ENCODE measurements at regions not wholly inside any gene's neighbourhood (a gene's known extent, or its start where the extent isn't known, plus 50 kb on each side); places are given as distances from the start of the nearest gene placed in this dataset.
A peak's percentile ranks its signal among the peaks of the same experiment; 100 is the strongest.

- DNase-seq (ENCODE audit: insufficient read length, low spot score) (no peak), FAIRE-seq (no peak)
Observed at GRCh38 chr4:20575486-20575885, 124.8 kb upstream of the PACRGL start.

GRCh38 chr4:20576861-20577260 is 123.4 kb upstream of the PACRGL start:
- DNase-seq (ENCODE audit: insufficient read length, low spot score) = no peak
- FAIRE-seq = no peak

GRCh38 chr4:20577702-20578101 is 122.6 kb upstream of the PACRGL start:
- FAIRE-seq (no peak), DNase-seq (ENCODE audit: insufficient read length, low spot score) (no peak)

GRCh38 chr4:20580907-20581306 is 119.4 kb upstream of the PACRGL start:
- FAIRE-seq = no peak
- no peak for DNase-seq (ENCODE audit: insufficient read length, low spot score)

- FAIRE-seq (no peak), DNase-seq (ENCODE audit: insufficient read length, low spot score) (no peak)
Observed at GRCh38 chr4:20589436-20589835, 110.8 kb upstream of the PACRGL start.

- no peak for DNase-seq (ENCODE audit: insufficient read length, low spot score)
- no peak for FAIRE-seq
Observed at GRCh38 chr4:20590849-20591248, 109.4 kb upstream of the PACRGL start.

GRCh38 chr4:20591571-20591970 is 108.7 kb upstream of the PACRGL start:
- no peak for FAIRE-seq
- no peak for DNase-seq (ENCODE audit: insufficient read length, low spot score)

GRCh38 chr4:20592013-20592412 is 108.2 kb upstream of the PACRGL start:
- DNase-seq (ENCODE audit: insufficient read length, low spot score) (no peak), FAIRE-seq (no peak)

GRCh38 chr4:20592663-20593062 is 107.6 kb upstream of the PACRGL start:
- DNase-seq (ENCODE audit: insufficient read length, low spot score) (no peak), FAIRE-seq (no peak)

GRCh38 chr4:20598626-20599025 is 101.6 kb upstream of the PACRGL start:
- DNase-seq (ENCODE audit: insufficient read length, low spot score) (no peak), FAIRE-seq (no peak)

- FAIRE-seq (peak; percentile 40), DNase-seq (ENCODE audit: insufficient read length, low spot score) (peak; percentile 30)
Observed at GRCh38 chr4:20603671-20604313, 96.5 kb upstream of the PACRGL start.

GRCh38 chr4:20612313-20612712 is 87.9 kb upstream of the PACRGL start:
- FAIRE-seq = no peak
- no peak for DNase-seq (ENCODE audit: insufficient read length, low spot score)

GRCh38 chr4:20614816-20615215 is 85.4 kb upstream of the PACRGL start:
- no peak for FAIRE-seq
- no peak for DNase-seq (ENCODE audit: insufficient read length, low spot score)

- peak; percentile 88 for FAIRE-seq
- DNase-seq (ENCODE audit: insufficient read length, low spot score) = peak; percentile 41
Observed at GRCh38 chr4:20615486-20616260, 84.6 kb upstream of the PACRGL start.

GRCh38 chr4:20616313-20616712 is 83.9 kb upstream of the PACRGL start:
- FAIRE-seq = no peak
- no peak for DNase-seq (ENCODE audit: insufficient read length, low spot score)

- FAIRE-seq = no peak
- no peak for DNase-seq (ENCODE audit: insufficient read length, low spot score)
Observed at GRCh38 chr4:20616848-20617247, 83.4 kb upstream of the PACRGL start.

GRCh38 chr4:20617678-20618396 is 82.4 kb upstream of the PACRGL start:
- DNase-seq (ENCODE audit: insufficient read length, low spot score) (no peak), FAIRE-seq (no peak)

GRCh38 chr4:20618731-20619130 is 81.5 kb upstream of the PACRGL start:
- DNase-seq (ENCODE audit: insufficient read length, low spot score) (no peak), FAIRE-seq (no peak)

GRCh38 chr4:20621476-20621875 is 78.8 kb upstream of the PACRGL start:
- FAIRE-seq (no peak), DNase-seq (ENCODE audit: insufficient read length, low spot score) (no peak)

GRCh38 chr4:20622701-20623100 is 77.6 kb upstream of the PACRGL start:
- no peak for DNase-seq (ENCODE audit: insufficient read length, low spot score)
- no peak for FAIRE-seq

- DNase-seq (ENCODE audit: insufficient read length, low spot score) = no peak
- FAIRE-seq = peak; percentile 20
Observed at GRCh38 chr4:20623939-20624338, 76.3 kb upstream of the PACRGL start.

All from HTR-8/SVneo (cell line).